A673 (cell line): ENCODE measurements at regions not wholly inside any gene's neighbourhood (a gene's known extent, or its start where the extent isn't known, plus 50 kb on each side); places are given as distances from the start of the nearest gene placed in this dataset.

Experiments
- BruUV-seq: library from RNA; stranded (reverse); fragments of 400-500 nt; replicated peaks from 2 replicates; lab custom pipeline; 2021; lab: Mats Ljungman, UMichigan
- CTCF ChIA-PET: fragments of 300-600 bp; sonication (Branson Sonifier 250); formaldehyde crosslinking; loops from one replicate; lab custom pipeline; 2022; ENCODE audit warnings: antibody characterized with exemption; lab: Charles Lee
- POLR2A ChIA-PET: fragments of 300-600 bp; sonication (Branson Sonifier 250); formaldehyde crosslinking; loops from one replicate; lab custom pipeline; 2022; ENCODE audit warnings: antibody characterized with exemption; ENCODE audit not compliant: low non-redundant PET; lab: Charles Lee
- DNase-seq: peaks from one replicate; pipeline ENCODE4 v3.0.0-alpha.2; 2015; ENCODE audit warnings: low spot score
- H3K27ac ChIP-seq: fragments of 200-600 bp; sonication (generic); 2 replicates; pipeline ENCODE4 v1.5.1; 2016; ENCODE audit warnings: mixed run types, low read depth, mild to moderate bottlenecking, mixed read lengths, antibody characterized with exemption, low read length; ENCODE audit not compliant: poor library complexity, severe bottlenecking
- H3K27me3 ChIP-seq: fragments of 200-600 bp; sonication (generic); replicated peaks from 2 replicates; pipeline ENCODE4 v1.6.1; 2017; ENCODE audit warnings: mixed run types, low read depth, mild to moderate bottlenecking, mixed read lengths, antibody characterized with exemption, low read length; ENCODE audit not compliant: insufficient read depth, poor library complexity
- H3K36me3 ChIP-seq: fragments of 200-600 bp; sonication (generic); 2 replicates; pipeline ENCODE4 v1.6.1; 2016; ENCODE audit warnings: mixed run types, mild to moderate bottlenecking, mixed read lengths, antibody characterized with exemption, low read length; ENCODE audit not compliant: insufficient read depth, poor library complexity, severe bottlenecking
- H3K4me1 ChIP-seq: fragments of 200-600 bp; sonication (generic); 2 replicates; pipeline ENCODE4 v1.6.1; 2017; ENCODE audit warnings: mixed run types, mild to moderate bottlenecking, mixed read lengths, antibody characterized with exemption, low read length; ENCODE audit not compliant: insufficient read depth, poor library complexity, severe bottlenecking
- H3K4me3 ChIP-seq: fragments of 200-600 bp; sonication (generic); 2 replicates; pipeline ENCODE4 v1.5.1; 2016; ENCODE audit warnings: low read depth, mixed run types, mild to moderate bottlenecking, mixed read lengths, low read length; ENCODE audit not compliant: poor library complexity, severe bottlenecking
- H3K9me3 ChIP-seq: fragments of 200-600 bp; sonication (generic); 2 replicates; pipeline ENCODE4 v1.6.1; 2016; ENCODE audit warnings: mixed run types, low read depth, mild to moderate bottlenecking, mixed read lengths, antibody characterized with exemption, low read length; ENCODE audit not compliant: poor library complexity, severe bottlenecking
- EZH2 ChIP-seq: fragments of 200-600 bp; sonication (generic); IDR thresholded peaks from 2 replicates; pipeline ENCODE4 v1.6.1; 2017; ENCODE audit warnings: borderline replicate concordance, low read depth, mild to moderate bottlenecking, mixed read lengths, antibody characterized with exemption, low read length; ENCODE audit not compliant: poor library complexity, severe bottlenecking
- intact Hi-C: fragments of 100-400 bp; cut with micrococcal nuclease; formaldehyde crosslinking; loops from one replicate; pipeline ENCODE4 v1.10.0; 2022; ENCODE audit not compliant: unreplicated experiment
- TF ChIP-seq, protein P1 (sequence below): fragments of 300-800, 200-600 bp; sonication (generic); conservative IDR thresholded peaks from 2 replicates; pipeline ENCODE4 v1.5.1; 2017; ENCODE audit warnings: low read depth, mild to moderate bottlenecking, antibody characterized with exemption, low read length, moderate library complexity, mixed read lengths

- Histone ChIP-seq H3K9me3 (no peaks in the 10 kb centered on the region), H3K27ac (no peak overlapping the region), H3K36me3 (no peaks in the 10 kb centered on the region), H3K4me3 (no peak overlapping the region), H3K4me1 (no peaks in the 10 kb centered on the region), H3K27me3 (no peaks in the 10 kb centered on the region)
- intact Hi-C loops: no loop called here
- TF ChIP-seq, protein P1, sequence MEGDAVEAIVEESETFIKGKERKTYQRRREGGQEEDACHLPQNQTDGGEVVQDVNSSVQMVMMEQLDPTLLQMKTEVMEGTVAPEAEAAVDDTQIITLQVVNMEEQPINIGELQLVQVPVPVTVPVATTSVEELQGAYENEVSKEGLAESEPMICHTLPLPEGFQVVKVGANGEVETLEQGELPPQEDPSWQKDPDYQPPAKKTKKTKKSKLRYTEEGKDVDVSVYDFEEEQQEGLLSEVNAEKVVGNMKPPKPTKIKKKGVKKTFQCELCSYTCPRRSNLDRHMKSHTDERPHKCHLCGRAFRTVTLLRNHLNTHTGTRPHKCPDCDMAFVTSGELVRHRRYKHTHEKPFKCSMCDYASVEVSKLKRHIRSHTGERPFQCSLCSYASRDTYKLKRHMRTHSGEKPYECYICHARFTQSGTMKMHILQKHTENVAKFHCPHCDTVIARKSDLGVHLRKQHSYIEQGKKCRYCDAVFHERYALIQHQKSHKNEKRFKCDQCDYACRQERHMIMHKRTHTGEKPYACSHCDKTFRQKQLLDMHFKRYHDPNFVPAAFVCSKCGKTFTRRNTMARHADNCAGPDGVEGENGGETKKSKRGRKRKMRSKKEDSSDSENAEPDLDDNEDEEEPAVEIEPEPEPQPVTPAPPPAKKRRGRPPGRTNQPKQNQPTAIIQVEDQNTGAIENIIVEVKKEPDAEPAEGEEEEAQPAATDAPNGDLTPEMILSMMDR: no peak
- BruUV-seq: no TSS peak
- POLR2A ChIA-PET: no interaction called here
- no peak for DNase-seq
- CTCF ChIA-PET: no interaction called here
These were observed 764.3 kb downstream of the SLC6A15 start for GRCh38 chr12:84148335-84148734.

- Histone ChIP-seq H3K4me1 (no peaks in the 10 kb centered on the region), H3K9me3 (no peaks in the 10 kb centered on the region), H3K4me3 (no peak overlapping the region), H3K27ac (no peak overlapping the region), H3K36me3 (no peaks in the 10 kb centered on the region), H3K27me3 (no peaks in the 10 kb centered on the region)
- BruUV-seq: no TSS peak
- CTCF ChIA-PET: no interaction called here
- no peak for DNase-seq
- POLR2A ChIA-PET: no interaction called here
- intact Hi-C loops: no loop called here
- no peak for TF ChIP-seq EZH2
- TF ChIP-seq, protein P1: no peak
These were observed 775.7 kb downstream of the SLC6A15 start for GRCh38 chr12:84136862-84137367.

GRCh38 chr12:84135586-84136279, 776.9 kb downstream of the SLC6A15 start:
- TF ChIP-seq, protein P1: no peak
- TF ChIP-seq EZH2: no peak
- CTCF ChIA-PET: no interaction called here

More at GRCh38 chr12:84135586-84136279, 776.9 kb downstream of the SLC6A15 start:
- POLR2A ChIA-PET: no interaction called here
- H3K27ac ChIP-seq: no peak overlapping the region
- no peaks in the 10 kb centered on the region for H3K9me3 ChIP-seq
- no peaks in the 10 kb centered on the region for H3K4me1 ChIP-seq
- H3K36me3 ChIP-seq: no peaks in the 10 kb centered on the region
- BruUV-seq: no TSS peak
- intact Hi-C loops: no loop called here
- DNase-seq: no peak
- no peaks in the 10 kb centered on the region for H3K27me3 ChIP-seq
- H3K4me3 ChIP-seq: no peak overlapping the region
